Suprapubic skin (tissue), 4 donors: ENCODE measurements at regions not wholly inside any gene's neighbourhood (a gene's known extent, or its start where the extent isn't known, plus 50 kb on each side); places are given as distances from the start of the nearest gene placed in this dataset.

ENCODE experiments used
- DNase-seq, 2 donors: peaks; one replicate each; pipeline ENCODE4 v3.0.0-alpha.2; 2019; ENCODE audit warnings: low spot score in 2 of 2
- H3K27ac ChIP-seq: fragments of 200-600 bp; sonication (generic); one replicate; pipeline ENCODE4 v1.5.1; 2019
- H3K27me3 ChIP-seq: fragments of 200-600 bp; sonication (generic); one replicate; pipeline ENCODE4 v1.5.1; 2019
- H3K36me3 ChIP-seq: fragments of 200-600 bp; sonication (generic); one replicate; pipeline ENCODE4 v1.5.1; 2019
- H3K4me1 ChIP-seq: fragments of 200-600 bp; sonication (generic); one replicate; pipeline ENCODE4 v1.5.1; 2019
- H3K4me3 ChIP-seq: fragments of 200-600 bp; sonication (generic); one replicate; pipeline ENCODE4 v1.5.1; 2019; ENCODE audit warnings: mild to moderate bottlenecking
- H3K9me3 ChIP-seq: fragments of 200-600 bp; sonication (generic); one replicate; pipeline ENCODE4 v1.5.1; 2019
- EP300 ChIP-seq: sonication (generic); formaldehyde crosslinking; IDR thresholded peaks from one replicate; pipeline ENCODE4 v1.6.1; 2017; ENCODE audit warnings: antibody characterized with exemption
- POLR2A ChIP-seq, 2 donors: fragments of 450-650 bp; IDR thresholded peaks; one replicate each; pipeline ENCODE4 v1.6.1; 2017; ENCODE audit warnings: antibody characterized with exemption in 2 of 2, mild to moderate bottlenecking in 2 of 2, moderate library complexity in 2 of 2
- POLR2AphosphoS5 ChIP-seq, 3 donors: sonication (generic); formaldehyde crosslinking; IDR thresholded peaks; one replicate each; pipeline ENCODE4 v1.6.1; 2017; ENCODE audit warnings: antibody characterized with exemption in 3 of 3
- WGBS: methylation state at CpG from one replicate; pipeline ENCODE4 v1.1.5; 2018; 5-methylcytosine and 5-hydroxymethylcytosine counted together
- TF ChIP-seq, protein P1 (sequence below), 2 donors: fragments of 200-600 bp in 1 of 2; fragments of 450-650 bp in 1 of 2; sonication (generic) in 1 of 2; IDR thresholded peaks; one replicate each; pipeline ENCODE4 v1.5.1; 2016 to 2019; ENCODE audit warnings: antibody characterized with exemption in 2 of 2, mild to moderate bottlenecking in 1 of 2, moderate library complexity in 1 of 2

DNA sequence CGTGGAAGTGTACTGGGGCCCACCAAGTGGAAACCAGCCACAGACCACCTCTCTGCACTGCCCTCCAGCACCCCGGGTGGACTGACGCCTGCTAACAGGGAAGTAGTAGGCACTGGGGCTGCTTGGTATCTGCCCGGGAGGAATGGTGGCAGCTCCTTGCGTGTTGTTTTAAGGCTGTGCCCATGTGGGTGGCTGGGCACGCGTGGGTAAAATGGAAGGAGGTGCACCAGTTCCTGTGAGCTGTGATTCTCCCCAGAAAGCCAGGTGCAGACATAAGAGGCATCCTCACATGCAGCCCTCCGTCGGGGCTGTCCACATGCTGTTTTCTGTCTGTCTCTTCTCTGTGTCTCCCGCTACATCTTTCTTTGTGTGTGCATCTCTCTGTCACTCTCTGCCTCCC is 122.3 kb downstream of the ENGASE start:
- H3K27ac ChIP-seq = no peak overlapping the region
- DNase-seq = no peak
- no peaks in the 10 kb centered on the region for H3K4me1 ChIP-seq
- WGBS = 75% methylated on average over 9 of the region's 10 CpGs
- H3K27me3 ChIP-seq = peaks cover 72% of the 10 kb centered on the region
- H3K36me3 ChIP-seq = no peaks in the 10 kb centered on the region
- no peak overlapping the region for H3K4me3 ChIP-seq
- H3K9me3 ChIP-seq = no peaks in the 10 kb centered on the region
- TF ChIP-seq, protein P1, sequence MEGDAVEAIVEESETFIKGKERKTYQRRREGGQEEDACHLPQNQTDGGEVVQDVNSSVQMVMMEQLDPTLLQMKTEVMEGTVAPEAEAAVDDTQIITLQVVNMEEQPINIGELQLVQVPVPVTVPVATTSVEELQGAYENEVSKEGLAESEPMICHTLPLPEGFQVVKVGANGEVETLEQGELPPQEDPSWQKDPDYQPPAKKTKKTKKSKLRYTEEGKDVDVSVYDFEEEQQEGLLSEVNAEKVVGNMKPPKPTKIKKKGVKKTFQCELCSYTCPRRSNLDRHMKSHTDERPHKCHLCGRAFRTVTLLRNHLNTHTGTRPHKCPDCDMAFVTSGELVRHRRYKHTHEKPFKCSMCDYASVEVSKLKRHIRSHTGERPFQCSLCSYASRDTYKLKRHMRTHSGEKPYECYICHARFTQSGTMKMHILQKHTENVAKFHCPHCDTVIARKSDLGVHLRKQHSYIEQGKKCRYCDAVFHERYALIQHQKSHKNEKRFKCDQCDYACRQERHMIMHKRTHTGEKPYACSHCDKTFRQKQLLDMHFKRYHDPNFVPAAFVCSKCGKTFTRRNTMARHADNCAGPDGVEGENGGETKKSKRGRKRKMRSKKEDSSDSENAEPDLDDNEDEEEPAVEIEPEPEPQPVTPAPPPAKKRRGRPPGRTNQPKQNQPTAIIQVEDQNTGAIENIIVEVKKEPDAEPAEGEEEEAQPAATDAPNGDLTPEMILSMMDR (IDR thresholded peaks at IDR 0.05) = no peak
- TF ChIP-seq POLR2AphosphoS5 (IDR thresholded peaks at IDR 0.05) = no peak
- no peak for TF ChIP-seq EP300
- no peak for TF ChIP-seq POLR2A (IDR thresholded peaks at IDR 0.05)

DNA sequence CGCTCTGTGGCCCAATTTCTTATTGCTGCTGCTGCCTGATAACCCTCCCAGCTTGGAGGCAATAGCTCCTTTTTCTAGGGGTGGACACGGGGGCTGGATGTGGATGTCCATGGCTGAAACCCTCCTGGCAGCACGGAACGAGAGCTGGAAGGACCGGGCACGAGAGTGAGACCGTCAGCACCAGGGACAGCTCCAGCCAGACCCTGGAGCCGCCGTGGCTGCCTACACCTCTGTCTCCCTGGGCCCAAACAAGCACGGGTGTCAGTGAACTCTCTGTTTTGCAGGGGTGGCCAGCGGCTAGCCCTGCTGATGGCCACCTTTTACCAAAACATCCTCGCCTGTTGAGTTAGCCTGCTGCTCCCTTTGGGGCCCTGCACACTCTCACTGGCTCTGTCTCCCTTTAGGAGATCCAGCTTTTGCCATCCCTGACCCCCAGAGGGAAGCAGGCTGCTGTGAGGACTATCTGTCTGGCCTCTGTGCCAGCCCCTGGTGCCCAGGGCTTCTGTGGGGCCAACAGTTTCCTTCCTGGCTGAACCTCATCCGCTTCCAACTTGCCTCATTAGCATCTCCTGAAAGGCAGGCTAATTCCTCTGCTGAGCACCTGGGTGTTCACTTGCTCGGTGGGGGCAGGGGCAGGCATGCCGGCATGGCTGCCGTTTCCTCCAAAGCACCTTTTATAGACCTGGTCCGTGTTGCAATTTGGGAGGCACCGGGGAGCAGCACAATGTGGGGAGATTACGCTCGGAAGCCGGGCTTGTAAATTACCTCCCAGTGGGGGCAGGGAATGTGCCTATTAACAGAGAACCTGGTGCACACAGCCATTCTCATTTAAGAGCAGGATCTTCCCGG is 118.1 kb downstream of the ENGASE start:
- Histone ChIP-seq H3K4me3 (no peak overlapping the region), H3K36me3 (no peaks in the 10 kb centered on the region), H3K27ac (no peak overlapping the region), H3K4me1 (no peaks in the 10 kb centered on the region), H3K9me3 (no peaks in the 10 kb centered on the region), H3K27me3 (peaks cover 72% of the 10 kb centered on the region)
- no peak for DNase-seq
- WGBS = 6% methylated on average over 17 of the region's 22 CpGs
- TF ChIP-seq POLR2A (IDR thresholded peaks at IDR 0.05) (no peak), POLR2AphosphoS5 (IDR thresholded peaks at IDR 0.05) (no peak), EP300 (no peak)

DNA sequence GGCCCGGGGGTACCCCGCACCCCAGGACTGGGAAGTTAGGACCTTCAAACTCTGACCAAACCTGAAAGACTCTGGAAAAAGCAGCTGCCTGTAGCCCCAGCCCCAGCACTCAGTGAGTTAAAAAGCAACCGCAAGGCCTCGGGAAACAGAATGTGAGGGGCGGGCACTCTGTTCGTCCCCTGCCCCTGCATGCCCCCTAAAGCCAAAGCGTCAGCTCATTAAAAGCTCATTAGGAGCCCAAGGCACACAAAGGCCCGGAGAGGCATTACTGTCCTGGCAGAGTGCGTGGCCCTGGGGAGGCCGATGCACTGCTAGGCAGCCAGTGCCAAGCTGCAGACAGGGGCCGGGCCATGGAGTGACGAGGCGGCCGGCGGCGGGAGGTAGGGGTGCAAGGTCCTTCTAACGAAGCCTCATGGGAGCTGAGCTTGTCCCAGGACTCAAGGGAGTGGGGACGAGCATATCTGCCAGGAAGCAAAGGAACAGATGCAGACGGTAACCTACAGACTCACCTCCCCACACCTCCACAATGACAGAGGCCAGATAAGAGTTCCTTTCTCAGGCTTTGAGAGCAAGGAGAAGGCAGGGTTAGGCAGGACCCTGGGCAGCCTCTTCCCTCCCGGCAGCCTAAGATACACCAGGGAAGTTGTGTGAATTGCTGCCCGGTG is 116.8 kb downstream of the ENGASE start:
- DNase-seq = no peak
- H3K36me3 ChIP-seq = no peaks in the 10 kb centered on the region
- no peak overlapping the region for H3K27ac ChIP-seq
- no peaks in the 10 kb centered on the region for H3K9me3 ChIP-seq
- no peaks in the 10 kb centered on the region for H3K4me1 ChIP-seq
- H3K4me3 ChIP-seq = no peak overlapping the region
- TF ChIP-seq EP300 (no peak), POLR2AphosphoS5 (IDR thresholded peaks at IDR 0.05) (no peak), POLR2A (IDR thresholded peaks at IDR 0.05) (no peak)
- TF ChIP-seq, protein P1 (IDR thresholded peaks at IDR 0.05) = no peak
- H3K27me3 ChIP-seq = peaks cover 84% of the 10 kb centered on the region
- WGBS = 18% methylated on average over 10 of the region's 21 CpGs

DNA sequence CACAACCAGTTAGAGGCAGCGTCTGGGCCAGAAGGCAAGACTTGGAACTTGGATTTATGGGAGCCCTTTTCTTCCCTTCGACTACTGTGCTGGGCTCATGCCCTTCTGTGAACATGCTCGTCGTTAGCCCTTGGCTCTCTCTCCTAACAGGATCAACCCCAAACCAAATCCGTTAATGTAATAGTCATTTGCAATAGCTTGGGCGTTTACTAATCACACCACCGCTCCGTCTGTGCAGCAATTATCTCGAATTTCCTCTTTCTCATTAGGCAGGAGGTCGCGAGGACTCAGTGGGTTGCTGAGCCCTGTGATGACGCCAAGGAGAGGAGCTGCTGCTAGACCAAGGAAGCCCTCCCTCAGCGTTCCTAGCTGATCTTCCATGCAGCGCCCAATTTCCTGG is 114.7 kb downstream of the ENGASE start:
- Histone ChIP-seq H3K4me1 (no peaks in the 10 kb centered on the region), H3K27ac (no peak overlapping the region), H3K9me3 (no peaks in the 10 kb centered on the region), H3K27me3 (peaks cover 92% of the 10 kb centered on the region), H3K4me3 (no peak overlapping the region), H3K36me3 (no peaks in the 10 kb centered on the region)
- TF ChIP-seq POLR2AphosphoS5 (IDR thresholded peaks at IDR 0.05) = no peak
- no peak for TF ChIP-seq POLR2A (IDR thresholded peaks at IDR 0.05)
- TF ChIP-seq, protein P1 (IDR thresholded peaks at IDR 0.05) = no peak
- no peak for TF ChIP-seq EP300
- no peak for DNase-seq
- 78% methylated on average over 14 of the region's 14 CpGs for WGBS

DNA sequence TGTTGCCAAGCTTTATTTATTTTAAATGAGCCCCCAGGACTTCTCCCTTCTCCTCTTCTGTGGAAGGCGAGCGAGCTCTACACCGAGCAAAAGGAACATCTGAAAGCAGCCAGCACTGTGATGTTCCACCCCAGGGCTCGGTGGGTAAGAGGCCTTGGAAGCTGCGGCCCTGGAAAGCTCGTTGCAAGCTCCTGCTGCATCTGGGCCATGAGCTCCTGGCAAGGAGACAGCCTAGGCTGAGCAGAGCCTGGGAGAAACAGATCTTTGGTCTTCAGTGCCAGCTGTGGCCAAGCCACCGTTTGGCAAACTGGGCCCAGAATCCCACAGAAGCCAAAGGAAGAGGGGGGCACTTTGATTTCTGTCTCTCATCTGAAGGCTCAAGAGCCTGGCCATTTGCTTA is 114.1 kb downstream of the ENGASE start:
- H3K9me3 ChIP-seq = no peaks in the 10 kb centered on the region
- no peak overlapping the region for H3K4me3 ChIP-seq
- DNase-seq = no peak
- peaks cover 1% of the 10 kb centered on the region for H3K4me1 ChIP-seq
- peaks cover 98% of the 10 kb centered on the region for H3K27me3 ChIP-seq
- no peak overlapping the region for H3K27ac ChIP-seq
- WGBS = 52% methylated on average over 7 of the region's 7 CpGs
- TF ChIP-seq POLR2AphosphoS5 (IDR thresholded peaks at IDR 0.05) (no peak), EP300 (no peak), POLR2A (IDR thresholded peaks at IDR 0.05) (no peak)
- TF ChIP-seq, protein P1 (IDR thresholded peaks at IDR 0.05) = no peak
- H3K36me3 ChIP-seq = no peaks in the 10 kb centered on the region
